HG03520 (cell line): ENCODE measurements at regions not wholly inside any gene's neighbourhood (a gene's known extent, or its start where the extent isn't known, plus 50 kb on each side); places are given as distances from the start of the nearest gene placed in this dataset.

Source experiments
- ATAC-seq: cut with Tn5 transposase; IDR thresholded peaks from one replicate; pipeline ENCODE4 v1.9.1; 2021; ENCODE audit warnings: mild to moderate bottlenecking, moderate library complexity; ENCODE audit not compliant: unreplicated experiment

- no peak for ATAC-seq
These were observed 317.4 kb downstream of the SLC4A3 start for GRCh38 chr2:219944866-219945265.

- no peak for ATAC-seq
These were observed 318.6 kb downstream of the SLC4A3 start for GRCh38 chr2:219946021-219946420.

DNA sequence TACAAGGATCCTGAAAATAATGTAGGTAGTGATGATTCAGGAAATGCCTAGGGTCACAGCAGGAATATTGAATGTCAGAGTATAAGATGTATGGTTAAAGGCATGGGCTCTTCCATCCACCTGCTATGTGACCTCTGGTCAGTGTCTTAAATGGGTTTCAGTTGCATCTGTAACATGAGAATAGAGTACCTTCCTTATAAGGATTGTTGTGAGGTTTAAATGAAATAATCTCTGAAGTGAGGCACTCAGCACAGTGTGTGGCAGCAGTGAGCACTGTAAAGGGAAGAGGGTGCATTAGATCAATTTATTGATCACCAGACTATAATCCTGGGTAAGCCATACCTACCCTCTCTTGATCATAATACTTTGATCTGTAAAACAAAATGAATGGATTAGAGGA lies 319.1 kb downstream of the SLC4A3 start:
- ATAC-seq, result no peak

DNA sequence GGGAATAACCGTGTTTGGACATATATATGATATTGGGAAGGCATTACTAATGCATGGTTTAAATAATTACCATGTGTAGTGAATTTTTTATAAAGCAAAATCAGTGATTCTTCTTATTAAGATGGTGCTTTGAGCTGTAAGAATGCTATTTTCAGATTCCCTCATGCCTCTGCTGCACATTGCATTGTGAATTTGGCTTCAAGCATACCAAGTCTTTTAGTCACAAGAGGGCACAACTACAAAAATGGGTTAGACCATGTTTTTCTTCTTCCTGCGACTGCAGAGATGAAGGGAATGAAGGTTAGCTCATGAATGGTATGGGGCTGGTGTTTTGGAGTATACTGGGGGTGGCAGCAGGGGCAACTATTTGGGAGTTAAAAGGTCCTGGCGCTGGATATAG lies 320.1 kb downstream of the SLC4A3 start:
- ATAC-seq, result no peak

DNA sequence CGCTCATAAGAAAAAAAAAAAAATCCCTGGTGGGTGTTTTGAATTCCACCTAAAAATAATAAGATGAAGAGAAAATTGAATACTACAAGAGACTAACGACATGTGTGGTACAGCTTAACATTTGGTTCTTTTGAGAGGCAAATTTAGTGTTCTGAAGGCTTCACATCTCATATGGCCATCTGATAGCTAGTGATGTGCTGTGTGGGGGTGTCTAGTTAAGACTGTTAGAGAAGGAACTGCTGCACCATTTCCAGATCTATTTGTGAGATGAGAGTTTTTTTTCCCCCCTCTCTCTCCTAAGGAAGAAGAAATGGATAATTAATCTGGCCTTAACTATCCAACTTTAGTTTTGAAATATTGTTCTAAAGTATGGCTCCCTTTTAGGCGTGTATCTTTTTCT lies 321.6 kb downstream of the SLC4A3 start:
- no peak for ATAC-seq

DNA sequence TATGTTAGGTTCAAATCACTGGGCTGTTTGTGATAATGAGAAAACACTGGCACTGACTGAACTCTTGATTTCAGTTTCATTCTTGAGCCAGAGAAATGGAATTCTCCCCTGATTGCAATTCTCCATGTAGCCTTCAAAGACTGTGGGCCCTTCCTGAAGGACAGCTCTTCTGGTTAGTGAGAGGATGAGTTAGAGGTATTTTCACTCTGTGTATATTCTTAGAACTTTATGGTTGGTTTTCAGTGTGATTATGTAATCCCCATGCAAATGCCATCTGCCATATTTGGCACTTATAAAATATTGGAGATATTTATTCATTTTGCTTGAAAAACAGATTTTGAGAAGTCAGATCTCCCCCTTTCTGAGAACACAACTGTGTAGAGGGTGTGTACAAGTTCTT lies 323.7 kb downstream of the SLC4A3 start:
- ATAC-seq, result no peak

DNA sequence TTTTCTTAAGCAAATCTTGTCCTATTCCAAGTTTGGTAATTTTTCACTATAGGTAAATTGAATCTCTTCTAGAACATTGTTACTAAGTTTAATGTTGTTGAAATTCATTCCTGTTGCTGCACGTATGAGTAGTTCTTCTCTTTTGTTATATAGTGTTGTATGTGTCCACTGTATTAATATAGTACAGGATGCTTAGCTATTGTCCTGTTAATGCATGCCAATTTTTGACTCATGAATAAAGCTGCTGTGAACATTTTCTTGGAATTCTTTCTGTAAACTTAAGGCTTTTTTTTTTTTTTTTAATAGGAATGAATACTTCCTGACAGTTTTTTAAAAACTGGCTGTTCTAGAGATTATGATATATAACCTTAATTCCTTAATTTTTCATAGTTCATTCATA lies 326.9 kb downstream of the SLC4A3 start:
- ATAC-seq, result no peak

- ATAC-seq, result no peak
These were observed 330.4 kb downstream of the SLC4A3 start for GRCh38 chr2:219957820-219958219.

GRCh38 chr2:219958941-219959340 lies 331.5 kb downstream of the SLC4A3 start:
- ATAC-seq, result no peak

DNA sequence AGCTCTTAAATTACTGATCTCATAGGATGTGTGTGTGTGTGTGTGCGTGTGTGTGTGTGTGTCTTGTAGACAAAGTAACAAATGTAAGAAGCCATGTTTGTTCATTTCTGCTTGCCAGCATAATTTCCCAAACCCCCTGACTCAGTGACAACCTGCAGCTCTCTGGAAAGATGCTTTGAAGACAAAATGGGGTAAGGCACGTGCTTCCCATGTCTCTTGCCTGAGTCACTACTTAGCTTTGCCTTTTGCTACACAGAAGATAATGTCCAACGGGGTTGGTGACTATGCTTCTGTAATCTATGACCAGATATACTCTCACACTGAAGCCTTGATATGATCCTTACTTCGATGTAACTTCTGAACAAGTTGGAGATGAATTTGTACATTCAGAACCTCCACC lies 332.0 kb downstream of the SLC4A3 start:
- ATAC-seq, result no peak

GRCh38 chr2:219961947-219962498 lies 334.6 kb downstream of the SLC4A3 start:
- ATAC-seq, result no peak

DNA sequence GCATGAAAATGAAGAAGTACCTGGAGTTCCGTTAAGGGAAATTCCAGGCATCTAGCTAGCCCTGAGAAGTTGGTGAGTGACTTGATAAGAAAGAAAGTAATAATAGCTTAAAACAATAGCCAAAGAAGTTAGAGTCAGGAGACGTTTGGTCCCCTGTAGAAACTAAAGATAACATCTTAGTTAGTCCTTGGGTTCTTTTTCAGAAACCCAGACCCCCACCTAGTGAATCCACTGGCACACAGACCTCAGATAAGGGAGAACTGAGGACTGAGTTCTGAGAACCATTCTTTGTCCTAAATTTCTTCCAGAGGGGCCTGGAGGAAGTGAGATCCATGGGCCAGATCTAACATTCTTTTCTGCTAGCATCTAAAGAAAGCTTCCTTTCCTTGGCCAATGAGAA lies 335.4 kb downstream of the SLC4A3 start:
- no peak for ATAC-seq

GRCh38 chr2:219965287-219966194 lies 338.1 kb downstream of the SLC4A3 start:
- no peak for ATAC-seq

GRCh38 chr2:219967247-219968245 lies 340.1 kb downstream of the SLC4A3 start:
- no peak for ATAC-seq

DNA sequence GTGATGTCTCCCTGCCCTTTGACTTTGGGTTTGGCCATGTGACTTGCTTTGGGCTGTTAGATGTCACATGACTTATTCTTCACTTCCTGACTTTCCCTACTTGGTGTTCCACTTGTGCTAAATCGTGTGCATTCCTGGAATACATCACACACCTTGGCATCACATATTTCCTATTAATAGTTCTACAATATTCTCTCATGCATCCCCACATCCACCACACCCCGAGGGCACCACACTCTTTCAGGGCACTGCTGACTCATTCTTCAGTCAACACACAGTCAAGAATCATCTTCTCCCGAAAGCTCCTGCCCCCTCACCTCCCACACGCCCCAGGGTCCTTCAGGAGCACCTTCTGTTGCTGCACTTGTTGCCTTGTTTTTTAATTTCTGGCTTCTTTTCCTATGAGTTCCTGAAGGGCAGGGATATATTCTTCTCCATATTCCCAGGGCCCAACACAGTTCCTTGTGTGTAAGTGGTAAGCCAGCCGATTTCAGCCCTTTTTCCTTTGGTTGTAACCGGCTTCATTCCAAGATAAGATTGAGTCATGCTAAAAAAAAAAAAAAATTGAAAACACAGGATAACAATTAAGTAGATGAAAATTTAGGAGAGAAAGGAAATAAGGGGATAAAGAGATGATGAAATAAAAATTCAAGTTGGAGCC lies 341.4 kb downstream of the SLC4A3 start:
- ATAC-seq, result no peak

GRCh38 chr2:219969508-219969907 lies 342.1 kb downstream of the SLC4A3 start:
- ATAC-seq, result no peak

GRCh38 chr2:219973136-219973535 lies 345.7 kb downstream of the SLC4A3 start:
- no peak for ATAC-seq

GRCh38 chr2:219976871-219977270 lies 349.4 kb downstream of the SLC4A3 start:
- ATAC-seq, result no peak

- no peak for ATAC-seq
These were observed 353.2 kb downstream of the SLC4A3 start for GRCh38 chr2:219980638-219981037.

- no peak for ATAC-seq
These were observed 356.4 kb downstream of the SLC4A3 start for GRCh38 chr2:219983836-219984235.

- no peak for ATAC-seq
These were observed 357.6 kb downstream of the SLC4A3 start for GRCh38 chr2:219985017-219985416.
